DMS79 treated with DMSO at 0.1 percent for 48 hours (cell line): ENCODE measurements at regions not wholly inside any gene's neighbourhood (a gene's known extent, or its start where the extent isn't known, plus 50 kb on each side); places are given as distances from the start of the nearest gene placed in this dataset.

ENCODE experiments used
- DNase-seq: peaks from one replicate; lab custom pipeline; 2025; lab: John Stamatoyannopoulos, UW

GRCh38 chr12:67909681-67910080, 79.6 kb upstream of the IFNG-AS1 start:
- DNase-seq = no peak

- DNase-seq = no peak
Measured at GRCh38 chr12:67910360-67911274, 78.6 kb upstream of the IFNG-AS1 start.

- peak; percentile 1 for DNase-seq
Measured at GRCh38 chr12:67911275-67911600, 78.0 kb upstream of the IFNG-AS1 start.

- no peak for DNase-seq
Measured at GRCh38 chr12:67911789-67912188, 77.5 kb upstream of the IFNG-AS1 start.

GRCh38 chr12:67915335-67915851, 73.9 kb upstream of the IFNG-AS1 start:
- no peak for DNase-seq

GRCh38 chr12:67916266-67916970, 72.8 kb upstream of the IFNG-AS1 start:
- no peak for DNase-seq

GRCh38 chr12:67917811-67918210, 71.4 kb upstream of the IFNG-AS1 start:
- no peak for DNase-seq

GRCh38 chr12:67918441-67918840, 70.8 kb upstream of the IFNG-AS1 start:
- no peak for DNase-seq

GRCh38 chr12:67919406-67919805, 69.8 kb upstream of the IFNG-AS1 start:
- DNase-seq = peak; percentile 17

- DNase-seq = no peak
Measured at GRCh38 chr12:67920413-67920812, 68.8 kb upstream of the IFNG-AS1 start.

GRCh38 chr12:67921286-67921685, 68.0 kb upstream of the IFNG-AS1 start:
- DNase-seq = no peak

- no peak for DNase-seq
Measured at GRCh38 chr12:67922245-67922644, 67.0 kb upstream of the IFNG-AS1 start.

GRCh38 chr12:67925077-67925476, 64.2 kb upstream of the IFNG-AS1 start:
- DNase-seq = peak; percentile 50

- DNase-seq = no peak
Measured at GRCh38 chr12:67925552-67925951, 63.7 kb upstream of the IFNG-AS1 start.

GRCh38 chr12:67926063-67926462, 63.2 kb upstream of the IFNG-AS1 start:
- DNase-seq = no peak

GRCh38 chr12:67927324-67927723, 61.9 kb upstream of the IFNG-AS1 start:
- DNase-seq = no peak

GRCh38 chr12:67927815-67928214, 61.4 kb upstream of the IFNG-AS1 start:
- no peak for DNase-seq

- DNase-seq = no peak
Measured at GRCh38 chr12:67928621-67929383, 60.4 kb upstream of the IFNG-AS1 start.

- DNase-seq = no peak
Measured at GRCh38 chr12:67929384-67929772, 59.9 kb upstream of the IFNG-AS1 start.

- DNase-seq = no peak
Measured at GRCh38 chr12:67937822-67938221, 51.4 kb upstream of the IFNG-AS1 start.
